Activated CD4-positive, alpha-beta T cell treated with anti-CD3 and anti-CD28 coated beads for 48 hours (primary cell): ENCODE measurements at regions not wholly inside any gene's neighbourhood (a gene's known extent, or its start where the extent isn't known, plus 50 kb on each side); places are given as distances from the start of the nearest gene placed in this dataset.

Experiments used
- DNase-seq: peaks from one replicate; pipeline ENCODE4 v3.0.0-alpha.2; 2020

- no peak for DNase-seq
Measured at GRCh38 chr2:149666809-149667320, 79.3 kb upstream of the MMADHC start.

- no peak for DNase-seq
Measured at GRCh38 chr2:149664896-149665295, 77.3 kb upstream of the MMADHC start.

DNA sequence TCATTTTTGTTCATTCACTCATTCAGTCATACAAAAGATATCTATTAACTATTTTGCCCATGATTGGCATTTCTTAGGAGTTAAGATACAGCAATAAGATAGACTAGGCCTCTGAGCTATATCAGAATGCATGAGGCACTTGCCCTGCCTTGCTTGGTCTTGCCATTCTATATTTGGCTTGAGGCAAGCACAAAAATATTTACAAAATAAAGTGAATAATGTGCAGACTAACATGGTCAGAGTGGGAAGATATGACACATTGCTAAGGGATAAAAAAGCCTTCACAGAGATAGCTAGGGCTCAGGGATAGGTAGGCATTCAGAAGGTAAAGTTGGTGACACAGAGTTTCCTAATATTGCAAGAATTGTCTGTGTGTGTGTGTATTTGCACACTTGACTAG, 75.0 kb upstream of the MMADHC start:
- DNase-seq = no peak

DNA sequence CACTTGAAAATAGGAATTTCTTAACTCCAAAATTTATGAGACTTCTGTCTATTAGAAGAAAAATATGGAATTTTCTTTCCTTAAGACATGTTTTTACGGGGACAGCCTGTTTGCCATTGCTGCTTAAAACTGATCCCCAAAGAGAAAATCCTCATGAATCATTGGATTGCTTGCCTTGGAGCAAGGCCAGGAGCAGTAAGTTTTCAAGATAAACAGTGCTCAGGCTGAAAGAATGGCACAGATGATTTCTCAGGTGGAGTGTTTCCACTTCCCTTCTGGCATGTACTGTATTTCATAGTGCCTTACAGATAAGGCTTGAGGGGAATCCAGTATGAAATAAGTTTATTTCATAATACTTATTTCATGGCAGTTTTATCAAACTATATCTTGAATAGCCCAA, 74.3 kb upstream of the MMADHC start:
- no peak for DNase-seq

DNA sequence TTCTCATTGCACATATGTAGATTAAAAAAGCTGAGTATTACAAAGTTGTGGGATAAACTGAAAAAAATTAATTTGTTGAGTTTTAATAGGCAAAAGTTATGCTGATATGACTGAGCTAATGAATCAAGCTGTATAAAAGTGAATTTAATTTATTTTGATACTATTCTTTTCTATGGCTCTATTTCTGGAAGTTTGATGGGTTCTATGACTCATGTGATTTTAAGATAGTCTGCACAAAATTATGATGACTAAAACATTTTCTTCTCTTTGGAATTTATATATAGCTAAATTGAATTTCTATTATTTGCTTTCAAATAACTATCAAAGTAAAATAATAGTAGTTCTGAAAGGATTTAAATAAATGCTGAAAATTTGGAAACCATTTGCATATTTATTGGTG, 71.0 kb upstream of the MMADHC start:
- no peak for DNase-seq

DNA sequence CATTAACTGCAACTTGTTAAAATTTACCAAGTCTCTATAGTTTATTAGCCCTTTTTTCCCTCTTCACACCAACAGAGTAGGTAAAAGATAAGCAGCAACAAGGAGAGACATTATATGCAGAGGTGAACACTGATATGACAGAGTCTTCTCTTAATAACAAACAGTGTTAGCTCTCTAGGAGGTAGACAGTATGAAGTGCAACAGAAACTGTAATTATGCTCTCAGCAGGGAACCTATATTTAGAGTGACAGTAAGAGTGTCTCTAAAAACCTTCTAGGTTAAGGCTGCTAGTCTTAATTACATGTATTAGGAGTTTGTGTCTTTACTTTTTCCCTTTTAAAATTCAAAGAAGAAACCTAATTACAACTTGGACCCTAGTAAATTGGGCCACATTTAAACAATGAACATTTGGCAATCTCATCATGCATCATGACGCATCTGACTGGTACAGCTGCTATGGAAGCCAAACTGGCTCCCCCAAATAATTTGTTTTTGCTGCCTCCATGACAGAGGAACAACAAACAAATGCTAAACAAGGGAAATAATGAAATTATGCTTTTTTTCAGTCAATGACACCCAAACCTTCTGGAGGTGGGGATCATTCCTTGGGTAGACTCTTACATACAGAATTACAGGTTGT, 69.9 kb upstream of the MMADHC start:
- no peak for DNase-seq

GRCh38 chr2:149656996-149657395, 69.4 kb upstream of the MMADHC start:
- DNase-seq = no peak

DNA sequence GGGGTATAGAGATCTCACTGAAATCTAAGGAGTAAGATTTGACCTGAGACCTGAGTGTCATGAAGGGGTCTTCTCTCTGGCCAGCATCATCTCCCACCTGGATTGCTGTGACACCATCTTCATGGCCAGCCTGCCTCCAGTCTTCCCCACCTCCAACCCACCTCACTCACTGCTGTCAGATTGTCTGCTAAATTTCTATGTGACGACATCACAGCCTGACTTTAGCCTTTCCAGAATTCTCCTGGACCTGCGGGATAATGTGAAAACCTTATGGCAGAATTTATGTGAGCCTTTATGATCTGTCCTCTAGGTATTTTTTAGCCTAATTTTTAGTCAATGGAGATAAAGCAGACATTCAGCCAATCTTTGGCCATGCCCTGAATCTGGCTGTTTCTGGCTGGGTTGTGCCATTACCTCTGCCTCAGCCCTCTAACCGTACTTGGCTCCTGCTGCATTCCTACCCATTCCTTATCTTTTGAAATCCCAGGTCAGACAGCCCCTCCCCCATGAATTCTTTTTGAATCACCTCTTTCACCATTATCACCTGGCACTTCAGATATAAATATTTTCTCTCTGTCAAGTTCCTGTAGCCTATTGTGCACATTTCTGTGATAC, 66.4 kb upstream of the MMADHC start:
- no peak for DNase-seq

DNA sequence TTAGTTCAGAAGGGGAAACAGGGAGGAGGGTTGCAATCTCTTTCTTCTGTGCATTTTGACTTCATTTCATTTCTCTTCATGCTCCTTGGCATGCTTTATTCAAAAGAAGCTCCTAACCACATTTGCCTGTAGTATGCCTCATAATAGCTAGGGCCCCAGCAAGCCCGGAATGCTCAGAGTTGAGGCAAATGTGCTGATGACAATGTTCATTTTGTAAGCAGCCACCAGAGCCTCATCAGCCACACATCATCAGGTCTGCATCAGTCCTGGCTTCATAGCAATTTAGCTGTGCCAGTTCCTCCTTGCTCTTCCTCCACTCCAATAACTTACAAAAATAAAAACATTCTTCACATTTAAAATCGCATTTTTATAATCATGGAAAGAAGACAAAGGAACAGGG, 65.4 kb upstream of the MMADHC start:
- no peak for DNase-seq

- no peak for DNase-seq
Measured at GRCh38 chr2:149652526-149652925, 65.0 kb upstream of the MMADHC start.

DNA sequence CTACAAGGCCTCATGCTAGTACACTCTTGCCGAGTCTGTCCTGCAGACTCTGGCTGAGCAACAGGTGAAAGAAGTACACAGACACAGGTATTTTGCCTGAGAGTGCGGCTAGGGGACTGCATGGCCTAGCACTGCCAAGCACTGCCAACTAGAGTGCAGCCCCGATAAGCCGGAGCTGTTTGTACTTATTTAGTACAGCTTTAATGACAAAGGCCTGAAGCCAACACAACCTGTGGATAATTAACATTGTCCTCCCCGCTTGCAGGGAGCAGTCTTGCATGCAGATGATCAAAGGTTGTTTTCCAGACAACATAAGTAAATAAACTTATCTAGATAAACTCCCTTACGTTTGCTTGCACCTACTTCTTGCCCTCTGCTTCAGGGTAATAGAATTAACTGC, 63.7 kb upstream of the MMADHC start:
- DNase-seq = no peak

GRCh38 chr2:149650006-149650405, 62.4 kb upstream of the MMADHC start:
- DNase-seq = no peak

DNA sequence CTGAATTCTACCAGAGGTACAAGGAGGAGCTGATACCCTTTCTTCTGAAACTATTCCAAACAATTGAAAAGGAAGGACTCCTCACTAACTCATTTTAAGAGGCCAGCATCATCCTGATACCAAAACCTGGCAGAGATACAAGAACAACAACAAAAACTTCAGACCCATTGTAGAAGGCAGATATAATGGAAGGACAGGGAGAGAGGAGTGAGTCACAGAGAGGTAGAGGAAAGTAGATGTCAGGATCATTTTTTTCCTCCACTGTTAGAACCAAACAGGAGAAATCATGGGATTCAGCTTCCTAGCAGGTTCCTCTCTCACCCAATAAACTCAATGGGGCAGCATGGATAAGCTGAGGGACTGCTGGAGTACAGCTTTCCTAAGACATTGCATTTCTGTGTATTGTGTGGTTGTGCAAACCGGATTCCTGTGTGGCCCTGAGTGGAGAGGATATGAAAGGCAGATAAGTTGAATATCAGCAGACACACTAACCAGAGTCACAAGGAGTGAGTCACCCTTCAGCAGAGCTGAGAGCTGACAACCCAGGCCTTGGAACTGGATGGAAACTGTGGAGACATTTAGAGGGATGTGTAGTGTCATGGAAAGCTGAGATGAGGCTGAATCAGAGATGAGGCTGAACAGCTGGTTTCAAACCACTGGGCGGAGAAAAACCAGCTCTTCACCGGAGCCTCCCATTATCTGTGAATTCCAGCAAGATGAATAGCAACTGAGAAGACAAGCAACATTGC, 60.9 kb upstream of the MMADHC start:
- no peak for DNase-seq

GRCh38 chr2:149645391-149645790, 57.8 kb upstream of the MMADHC start:
- DNase-seq = no peak
